ENCODE measurements at regions not wholly inside any gene's neighbourhood (a gene's known extent, or its start where the extent isn't known, plus 50 kb on each side); places are given as distances from the start of the nearest gene placed in this dataset.

- no peak for DNase-seq (ENCODE audit: low read depth, low spot score)
- POLR2A ChIA-PET, result interaction anchor here (0.7 kb wide), 1 partner anchor 165 kb away, joined by 3 read pairs; no protein-coding TSS in a partner anchor
- CTCF ChIA-PET, result interaction anchor here (0.7 to 1.1 kb wide), 2 partner anchors 11 to 1315 kb away, joined by 3 read pairs; no protein-coding TSS in a partner anchor
- no peak overlapping the region for H3K4me3 ChIP-seq (ENCODE audit: low read depth, low read length)
- no peak for TF ChIP-seq CTCF (IDR thresholded peaks at IDR 0.05; ENCODE audit: low read depth, low read length)
- H3K27me3 ChIP-seq (ENCODE audit: control insufficient read depth, insufficient read depth, low read length), result no peaks in the 10 kb centered on the region
- no peak overlapping the region for H3K27ac ChIP-seq (ENCODE audit: low read depth, low read length)
- H3K9me3 ChIP-seq (ENCODE audit: control insufficient read depth, insufficient read depth, low read length), result peaks cover 3% of the 10 kb centered on the region; the same call in 1 of the 2 replicates
These were observed 105.5 kb upstream of the MAP1LC3B2 start for GRCh38 chr12:116453631-116454030.

DNA sequence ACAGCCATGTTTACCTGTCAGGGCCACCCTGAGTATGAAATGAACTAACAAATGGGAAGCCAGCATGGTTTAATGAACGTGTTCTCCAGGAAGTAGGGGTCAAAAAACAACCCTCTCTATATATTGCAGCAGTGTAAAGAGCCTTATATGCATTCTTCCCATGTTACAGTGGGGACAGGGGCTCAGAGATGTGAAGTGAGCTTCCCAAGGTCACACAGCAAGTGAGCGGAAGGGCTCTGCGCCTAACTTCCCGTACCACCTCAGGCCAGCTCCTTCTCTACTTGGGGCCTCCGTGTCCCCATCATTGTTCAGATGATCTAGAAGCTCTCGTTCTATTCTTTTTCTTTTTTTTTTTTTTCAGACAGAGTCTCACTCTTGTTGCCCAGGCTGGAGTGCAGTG, 105.1 kb upstream of the MAP1LC3B2 start:
- Histone ChIP-seq H3K9me3 (ENCODE audit: control insufficient read depth, insufficient read depth, low read length) (peaks cover 5% of the 10 kb centered on the region; the same call in 1 of the 2 replicates), H3K27me3 (ENCODE audit: control insufficient read depth, insufficient read depth, low read length) (no peaks in the 10 kb centered on the region), H3K4me3 (ENCODE audit: low read depth, low read length) (no peak overlapping the region), H3K27ac (ENCODE audit: low read depth, low read length) (no peak overlapping the region)
- POLR2A ChIA-PET, result interaction anchor here (0.7 kb wide), 1 partner anchor 166 kb away, joined by 3 read pairs; no protein-coding TSS in a partner anchor
- no peak for TF ChIP-seq CTCF (IDR thresholded peaks at IDR 0.05; ENCODE audit: low read depth, low read length)
- DNase-seq (ENCODE audit: low read depth, low spot score), result no peak
- CTCF ChIA-PET, result interaction anchor here (0.6 to 1.1 kb wide), 3 partner anchors 10 to 1315 kb away, joined by 3 to 6 read pairs (median 3); no protein-coding TSS in a partner anchor

GRCh38 chr12:116454950-116455447, 104.2 kb upstream of the MAP1LC3B2 start:
- CTCF ChIA-PET, result interaction anchor here (0.6 kb wide), 1 partner anchor 235 kb away, joined by 3 read pairs; no protein-coding TSS in a partner anchor
- POLR2A ChIA-PET, result no interaction called here
- peak overlapping the region; percentile 13; the same call in 1 of the 2 replicates for H3K4me3 ChIP-seq (ENCODE audit: low read depth, low read length)
- H3K9me3 ChIP-seq (ENCODE audit: control insufficient read depth, insufficient read depth, low read length), result peaks cover 5% of the 10 kb centered on the region; the same call in 1 of the 2 replicates
- no peaks in the 10 kb centered on the region for H3K27me3 ChIP-seq (ENCODE audit: control insufficient read depth, insufficient read depth, low read length)
- peak overlapping the region; percentile 98 for H3K27ac ChIP-seq (ENCODE audit: low read depth, low read length)
- TF ChIP-seq CTCF (IDR thresholded peaks at IDR 0.05; ENCODE audit: low read depth, low read length), result no peak
- peak; percentile 73 for DNase-seq (ENCODE audit: low read depth, low spot score)

GRCh38 chr12:116455540-116456329, 103.4 kb upstream of the MAP1LC3B2 start:
- H3K27ac ChIP-seq (ENCODE audit: low read depth, low read length), result peak overlapping the region; percentile 98
- ChIA-PET POLR2A (no interaction called here), CTCF (no interaction called here)
- H3K4me3 ChIP-seq (ENCODE audit: low read depth, low read length), result peak overlapping the region; percentile 13; the same call in 1 of the 2 replicates
- DNase-seq (ENCODE audit: low read depth, low spot score), result peak; percentile 78
- no peaks in the 10 kb centered on the region for H3K27me3 ChIP-seq (ENCODE audit: control insufficient read depth, insufficient read depth, low read length)
- TF ChIP-seq CTCF (IDR thresholded peaks at IDR 0.05; ENCODE audit: low read depth, low read length), result no peak
- H3K9me3 ChIP-seq (ENCODE audit: control insufficient read depth, insufficient read depth, low read length), result peaks cover 5% of the 10 kb centered on the region; the same call in 1 of the 2 replicates

Measured in AG04450 (cell line).